ENCODE measurements at regions not wholly inside any gene's neighbourhood (a gene's known extent, or its start where the extent isn't known, plus 50 kb on each side); places are given as distances from the start of the nearest gene placed in this dataset.
"Not testable (repeated sequence)": the region's sequence is repeated elsewhere in the genome, so short reads cannot be mapped to it uniquely, and the experiment has no call there.

GRCh38 chr2:195124391-195125079, 532.5 kb upstream of the SLC39A10 start:
- no peak for DNase-seq

- DNase-seq = no peak
Measured at GRCh38 chr2:195122653-195123052, 534.4 kb upstream of the SLC39A10 start.

DNA sequence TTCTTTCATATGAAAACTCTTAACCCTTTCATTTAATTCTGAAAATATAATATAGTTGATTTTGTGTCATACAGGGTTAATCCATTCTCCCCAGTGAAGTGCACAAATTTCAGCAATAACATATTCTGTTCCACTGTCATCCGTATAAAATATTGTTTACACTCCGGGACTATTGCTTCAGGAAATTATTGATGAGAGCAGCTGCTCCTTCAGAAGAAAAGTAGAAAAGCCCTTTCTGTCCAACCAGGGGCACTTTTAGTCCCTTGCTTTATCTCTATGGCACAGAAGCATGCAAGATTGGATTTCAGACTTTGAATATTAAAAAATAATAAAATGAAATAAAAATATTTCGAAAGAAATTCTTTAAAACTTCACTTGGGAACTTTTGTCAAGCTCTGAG, 535.7 kb upstream of the SLC39A10 start:
- no peak for DNase-seq

DNA sequence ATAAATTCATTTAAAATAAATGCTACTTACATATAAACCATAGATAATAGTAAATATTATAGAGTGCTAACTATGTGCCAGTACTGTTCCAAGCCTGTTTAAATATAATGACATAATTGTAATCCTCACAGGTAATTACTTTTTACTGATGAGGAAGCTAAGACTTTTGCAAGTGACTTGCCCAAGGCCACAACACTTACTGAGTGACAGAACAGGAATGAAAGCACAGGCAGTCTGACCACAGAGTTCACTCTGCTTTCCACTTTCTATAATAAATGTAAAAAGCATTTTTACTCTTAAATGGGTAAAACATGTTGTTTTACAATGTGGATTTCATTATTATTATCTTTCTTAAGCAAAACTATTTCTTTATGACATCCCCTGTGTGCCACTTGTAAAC, 537.8 kb upstream of the SLC39A10 start:
- no peak for DNase-seq

GRCh38 chr2:195118276-195118675, 538.8 kb upstream of the SLC39A10 start:
- no peak for DNase-seq

- DNase-seq = no peak
Measured at GRCh38 chr2:195117011-195117410, 540.0 kb upstream of the SLC39A10 start.

DNA sequence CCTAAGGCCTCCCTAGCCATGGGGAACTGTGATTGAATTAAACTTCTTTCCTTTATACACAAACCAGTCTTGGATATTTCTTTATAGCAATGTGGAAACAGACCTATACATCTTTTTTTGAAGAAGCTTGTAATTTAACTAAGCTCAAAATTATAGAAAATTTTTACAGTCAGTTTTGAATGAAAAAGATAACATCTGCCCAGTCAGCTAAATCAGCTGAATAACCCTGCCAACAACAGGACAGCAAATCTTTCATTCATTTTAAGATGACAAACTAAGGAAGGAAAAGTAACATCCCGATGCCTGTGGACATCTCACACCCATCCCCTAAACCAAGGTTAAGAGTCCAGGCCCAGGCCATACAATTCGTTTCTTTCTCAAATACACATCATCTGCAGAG, 541.3 kb upstream of the SLC39A10 start:
- DNase-seq = no peak

DNA sequence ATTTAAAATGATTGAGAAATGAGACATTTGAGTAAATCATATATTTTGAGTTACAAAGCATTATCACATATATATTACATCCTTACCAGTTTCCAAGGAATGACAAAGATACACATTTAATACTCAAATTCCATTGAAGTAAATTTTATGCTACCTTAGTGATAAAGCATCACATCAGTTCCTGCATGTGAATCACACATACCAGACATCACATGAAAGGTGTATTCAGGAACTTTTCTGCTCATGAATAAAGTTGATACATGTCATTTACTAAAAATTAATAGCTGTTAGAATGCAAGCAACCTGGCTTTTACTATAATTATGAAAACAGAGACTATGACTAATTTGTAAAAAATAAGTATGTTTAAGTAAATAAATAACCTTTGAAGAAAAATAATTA, 548.8 kb upstream of the SLC39A10 start:
- DNase-seq = no peak

DNA sequence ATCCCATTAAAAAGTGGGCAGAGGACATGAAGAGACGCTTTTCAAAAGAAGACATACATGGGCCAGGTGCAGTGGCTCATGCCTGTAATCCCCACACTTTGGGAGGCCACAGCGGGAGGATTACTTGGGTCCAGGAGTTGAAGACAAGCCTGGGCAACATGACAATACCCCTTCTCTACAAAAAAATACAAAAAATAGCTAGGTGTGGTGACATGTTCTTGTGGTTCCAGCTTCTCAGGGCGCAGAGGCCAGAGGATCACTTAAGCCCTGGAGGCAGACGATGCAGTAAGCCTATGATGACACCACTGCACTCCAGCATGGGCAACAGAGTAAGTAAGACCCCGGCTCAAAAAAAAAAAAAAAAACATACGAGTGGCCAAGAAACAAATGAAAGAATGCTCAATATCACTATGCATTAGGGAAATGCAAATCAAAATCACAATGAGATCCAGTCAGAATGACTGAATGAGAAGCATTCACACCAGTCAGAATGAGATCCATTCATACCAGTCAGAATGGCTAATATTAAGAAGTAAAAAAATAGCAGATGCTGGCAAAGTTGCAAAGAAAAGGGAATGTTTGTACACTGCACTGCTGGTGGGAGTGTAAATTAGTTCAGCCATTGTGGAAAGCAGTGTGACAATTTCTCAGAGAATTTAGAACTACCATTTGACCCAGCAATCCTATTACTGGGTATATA, 550.2 kb upstream of the SLC39A10 start:
- DNase-seq = no peak

DNA sequence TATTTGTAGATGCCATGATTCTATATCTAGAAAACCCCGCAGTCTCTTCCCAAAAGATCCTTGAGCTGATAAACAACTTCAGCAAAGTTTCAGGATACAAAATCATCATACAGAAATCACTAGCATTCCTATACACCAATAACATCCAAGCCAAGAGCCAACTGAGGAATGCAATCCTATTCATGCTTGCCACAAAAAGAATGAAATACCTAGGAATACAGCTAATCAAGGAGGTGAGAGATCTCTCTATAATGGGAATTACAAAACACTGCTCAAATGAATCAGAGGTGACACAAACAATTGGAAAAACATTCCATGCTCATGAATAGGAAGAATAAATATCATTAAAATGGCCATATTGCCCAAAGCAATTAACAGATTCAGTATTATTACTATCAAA, 551.4 kb upstream of the SLC39A10 start:
- no peak for DNase-seq

DNA sequence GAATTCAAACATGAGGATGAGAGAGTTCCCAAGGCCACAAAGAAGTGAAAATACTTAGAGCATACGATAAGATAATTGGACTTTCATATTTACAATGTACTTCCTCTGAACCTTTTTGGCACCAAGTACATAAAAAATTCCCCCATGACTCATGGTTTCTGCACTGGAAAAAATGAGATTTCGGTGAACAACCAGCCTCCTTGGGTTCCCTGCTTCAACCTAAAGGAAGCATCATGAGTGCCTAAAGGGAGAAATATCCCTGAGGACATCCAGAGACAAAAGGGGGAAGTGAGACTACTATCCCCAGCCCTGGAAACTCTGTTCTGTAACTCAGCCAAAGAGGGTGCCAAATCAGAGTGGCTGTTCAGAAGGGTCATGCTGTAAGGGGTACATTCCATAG, 562.7 kb upstream of the SLC39A10 start:
- no peak for DNase-seq

DNA sequence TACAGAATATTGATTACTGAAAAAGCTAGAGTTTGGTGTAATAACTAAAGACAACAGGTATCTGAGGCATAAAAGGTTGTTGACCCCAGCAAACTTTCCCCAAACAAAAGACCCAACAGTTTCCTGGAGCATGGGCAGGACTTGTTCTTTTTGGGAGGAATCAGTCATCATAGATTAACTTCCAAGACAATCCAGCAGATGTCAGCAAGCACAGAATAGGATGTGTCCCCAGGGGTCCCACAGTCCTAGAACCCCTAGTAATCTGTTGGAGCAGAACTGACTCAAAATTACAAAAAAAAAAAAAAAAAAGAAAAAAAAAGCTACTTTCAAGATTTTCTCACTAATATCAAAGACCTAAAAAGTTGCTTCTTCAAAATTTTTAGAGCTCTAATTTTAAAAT, 564.7 kb upstream of the SLC39A10 start:
- DNase-seq = no peak

- not testable (repeated sequence) for DNase-seq
Measured at GRCh38 chr2:195072806-195073205, 584.2 kb upstream of the SLC39A10 start.

- DNase-seq = no peak
Measured at GRCh38 chr2:195057001-195057400, 600.0 kb upstream of the SLC39A10 start.

GRCh38 chr2:195055996-195056395, 601.0 kb upstream of the SLC39A10 start:
- no peak for DNase-seq

DNA sequence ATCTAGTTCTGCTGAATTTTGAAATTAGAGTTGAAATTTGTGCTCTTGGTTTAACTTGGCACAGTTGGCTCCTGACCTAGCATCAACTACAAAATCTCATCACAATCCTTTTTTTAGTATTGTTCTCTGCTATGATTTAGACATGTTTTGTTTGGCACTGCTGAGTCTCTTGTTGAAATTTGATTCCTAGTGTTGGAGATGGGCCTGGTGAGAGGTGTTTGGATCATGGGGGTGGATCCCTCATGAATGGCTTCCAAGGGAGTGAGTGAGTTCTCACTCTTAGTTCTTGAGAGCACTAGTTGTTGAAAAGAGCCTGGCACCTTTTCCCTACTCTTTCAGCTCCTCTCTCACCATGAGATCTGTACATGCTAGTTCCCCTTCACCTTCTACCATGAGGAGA, 605.6 kb upstream of the SLC39A10 start:
- no peak for DNase-seq

DNA sequence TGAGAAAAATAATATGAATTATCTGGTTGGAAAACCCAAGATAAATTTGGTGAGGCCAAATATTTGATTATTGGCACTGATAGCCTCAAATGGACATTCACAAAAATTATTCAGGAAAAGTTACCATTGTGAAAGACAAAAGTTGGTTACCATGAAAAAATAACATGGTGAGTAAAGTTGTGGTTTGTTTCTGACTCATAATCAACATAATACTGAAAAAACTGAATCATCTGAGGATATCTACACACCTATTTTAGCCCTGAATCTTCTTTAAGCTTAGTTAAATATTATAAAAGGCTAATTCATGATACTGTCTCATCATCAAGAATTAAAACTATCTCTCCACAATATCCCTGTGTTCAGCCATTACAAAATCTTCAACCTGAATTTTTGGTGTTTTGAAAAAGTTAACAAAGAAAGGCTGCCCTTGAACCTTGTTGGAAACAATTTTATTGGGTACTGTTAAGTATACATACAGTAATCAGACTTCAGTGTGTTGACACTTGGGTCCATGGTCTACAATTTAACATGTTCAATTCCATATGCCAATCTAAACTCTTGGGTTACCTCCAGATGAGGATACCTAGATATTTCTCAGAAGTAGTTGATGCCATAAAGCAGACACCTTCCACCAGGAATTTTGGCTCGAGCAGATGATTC, 607.5 kb upstream of the SLC39A10 start:
- no peak for DNase-seq

- no peak for DNase-seq
Measured at GRCh38 chr2:195047955-195048354, 609.1 kb upstream of the SLC39A10 start.

- no peak for DNase-seq
Measured at GRCh38 chr2:195044801-195045200, 612.2 kb upstream of the SLC39A10 start.

- no peak for DNase-seq
Measured at GRCh38 chr2:195038153-195038552, 618.9 kb upstream of the SLC39A10 start.

- no peak for DNase-seq
Measured at GRCh38 chr2:195037045-195037444, 620.0 kb upstream of the SLC39A10 start.

DNA sequence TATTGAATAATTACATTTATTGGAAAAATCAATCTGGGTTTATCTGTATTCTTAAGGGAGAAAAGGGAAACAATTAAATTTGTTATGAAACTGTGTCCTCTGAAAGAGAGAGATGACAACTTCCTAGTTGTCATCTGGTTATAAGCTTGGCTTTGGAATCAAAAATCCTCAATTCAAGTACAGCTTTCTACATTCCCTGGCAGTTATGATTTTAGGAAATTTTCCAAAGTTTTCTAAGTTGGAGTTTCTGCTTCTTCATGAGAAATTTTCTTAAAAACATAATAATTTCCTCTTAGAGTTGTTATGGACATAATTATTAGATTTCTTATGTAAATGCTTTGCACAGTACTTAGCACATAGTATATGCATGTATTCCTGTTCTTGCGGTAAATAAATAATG, 625.6 kb upstream of the SLC39A10 start:
- DNase-seq = no peak

DNA sequence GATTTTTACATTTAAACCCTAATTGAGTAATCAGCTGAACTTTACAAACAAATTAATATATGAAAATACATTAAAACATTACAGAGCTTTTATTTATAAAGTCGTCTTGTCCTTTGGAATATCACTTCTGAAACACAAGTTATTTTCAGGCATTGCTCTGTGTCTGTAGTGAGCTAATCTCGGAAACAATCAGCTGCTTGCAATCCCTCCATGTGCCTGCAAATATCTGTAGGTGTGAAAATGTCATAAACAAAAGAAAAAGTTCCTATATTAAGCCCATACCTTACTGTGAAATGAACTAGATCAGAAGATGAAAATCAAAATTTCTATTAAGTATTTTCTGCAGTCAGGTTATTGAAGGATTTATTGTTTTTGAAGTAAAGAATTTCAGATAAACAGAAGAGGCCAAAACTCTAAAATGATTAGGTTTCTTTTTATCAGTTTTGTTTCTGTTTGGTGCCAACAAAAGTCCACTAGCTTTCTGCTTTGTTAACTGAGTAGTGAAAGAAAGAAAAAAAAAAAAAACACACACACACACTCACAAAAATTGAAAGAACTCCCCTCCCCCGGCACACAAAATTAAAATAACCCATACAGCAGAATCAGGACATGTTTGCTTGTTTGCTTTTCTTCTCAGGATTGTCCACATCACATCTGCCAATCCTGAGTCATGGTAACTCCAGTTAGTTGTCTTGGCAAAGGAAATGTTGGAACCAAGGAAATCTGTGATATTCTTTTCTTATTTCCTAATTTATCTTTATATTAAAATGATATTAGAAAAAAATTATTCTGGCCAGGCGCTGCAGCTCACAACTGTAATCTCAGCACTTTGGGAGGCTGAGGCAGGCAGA, 627.0 kb upstream of the SLC39A10 start:
- DNase-seq = no peak

Data from 8988T (cell line).